ENCODE measurements at regions not wholly inside any gene's neighbourhood (a gene's known extent, or its start where the extent isn't known, plus 50 kb on each side); places are given as distances from the start of the nearest gene placed in this dataset.

DNA sequence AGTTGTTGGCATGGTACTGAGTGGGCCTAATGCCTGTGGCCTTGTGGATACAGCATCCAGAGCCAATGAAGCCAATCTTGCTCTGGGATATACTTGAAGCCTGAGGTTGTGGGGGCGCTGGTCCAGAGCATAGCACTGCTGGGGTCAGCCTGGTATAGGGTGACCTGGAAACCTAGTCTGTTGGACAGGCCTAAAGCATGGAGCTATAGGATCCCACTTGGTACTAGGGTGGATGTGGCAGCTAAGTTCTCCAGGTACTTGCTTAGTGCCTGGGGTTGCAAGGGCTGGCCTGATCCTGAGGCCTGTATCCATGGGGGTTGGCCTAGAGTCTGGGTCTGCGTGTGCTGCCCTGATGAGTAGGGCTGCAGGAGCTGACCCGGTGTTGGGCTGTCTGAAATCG lies 1168.2 kb upstream of the C9orf72 start:
- ChIA-PET POLR2A (no interaction called here), CTCF (no interaction called here), SMC1A (ENCODE audit: uncharacterized antibody, unreplicated experiment) (no interaction called here), RAD21 (ENCODE audit: unreplicated experiment) (no interaction called here)
- no TSS peak for BruUV-seq (replicated peaks)
- no peaks in the 10 kb centered on the region for H3K36me3 ChIP-seq (ENCODE audit: control insufficient read depth in 2 of 2, insufficient read depth in 2 of 2, low read length in 1 of 2)
- H3K27ac ChIP-seq (ENCODE audit: control insufficient read depth, insufficient read depth) = no peak overlapping the region
- no peaks in the 10 kb centered on the region for H3K79me2 ChIP-seq (ENCODE audit: control insufficient read depth, insufficient read depth, low read length)
- in situ Hi-C loops (cut with MboI) (no loop called here), intact Hi-C loops (cut with micrococcal nuclease; ENCODE audit: unreplicated experiment) (no loop called here)
- no peak for TF ChIP-seq CHD1 (IDR thresholded peaks at IDR 0.05; ENCODE audit: low read depth, low read length)
- no peak for TF ChIP-seq TCF7 (IDR thresholded peaks at IDR 0.05; ENCODE audit: borderline replicate concordance)
- TF ChIP-seq POLR2AphosphoS5 (IDR thresholded peaks at IDR 0.05; ENCODE audit: low read length) = no peak
- no peak for TF ChIP-seq ATF7 (IDR thresholded peaks at IDR 0.05; ENCODE audit: low read depth)
- TF ChIP-seq ASH2L (IDR thresholded peaks at IDR 0.05; ENCODE audit: borderline replicate concordance, low read depth) = no peak
- no peak for TF ChIP-seq FOXK2 (IDR thresholded peaks at IDR 0.05)
- TF ChIP-seq NFXL1 (IDR thresholded peaks at IDR 0.05; ENCODE audit: borderline replicate concordance) = no peak
- ATAC-seq = no peak
- no peak for DNase-seq (ENCODE audit: low read depth, low spot score)
- no peaks in the 10 kb centered on the region for H4K20me1 ChIP-seq (ENCODE audit: control insufficient read depth, insufficient read depth)
- no peaks in the 10 kb centered on the region for H3K4me1 ChIP-seq (ENCODE audit: control insufficient read depth, insufficient read depth, low read length)
- H2AFZ ChIP-seq (ENCODE audit: control insufficient read depth, low read depth, low read length) = no peak overlapping the region
- no peaks in the 10 kb centered on the region for H3K9me3 ChIP-seq (replicated peaks; ENCODE audit: control insufficient read depth, insufficient read depth, low read length)
- no peak overlapping the region for H3K4me2 ChIP-seq (ENCODE audit: control insufficient read depth, insufficient read depth)
- FAIRE-seq = no peak
- no peak overlapping the region for H3K4me3 ChIP-seq
- H3K9ac ChIP-seq (ENCODE audit: control insufficient read depth, insufficient read depth, low read length) = no peak overlapping the region
- H3K27me3 ChIP-seq (replicated peaks in 1 of 2; ENCODE audit: control insufficient read depth in 2 of 2, insufficient read depth in 2 of 2, low read length in 1 of 2) = no peaks in the 10 kb centered on the region
- 13% methylated on average over 4 of the region's 4 CpGs for WGBS (ENCODE audit: insufficient coverage, insufficient replicate concordance, low lambda C conversion rate, missing lambda C conversion rate)

DNA sequence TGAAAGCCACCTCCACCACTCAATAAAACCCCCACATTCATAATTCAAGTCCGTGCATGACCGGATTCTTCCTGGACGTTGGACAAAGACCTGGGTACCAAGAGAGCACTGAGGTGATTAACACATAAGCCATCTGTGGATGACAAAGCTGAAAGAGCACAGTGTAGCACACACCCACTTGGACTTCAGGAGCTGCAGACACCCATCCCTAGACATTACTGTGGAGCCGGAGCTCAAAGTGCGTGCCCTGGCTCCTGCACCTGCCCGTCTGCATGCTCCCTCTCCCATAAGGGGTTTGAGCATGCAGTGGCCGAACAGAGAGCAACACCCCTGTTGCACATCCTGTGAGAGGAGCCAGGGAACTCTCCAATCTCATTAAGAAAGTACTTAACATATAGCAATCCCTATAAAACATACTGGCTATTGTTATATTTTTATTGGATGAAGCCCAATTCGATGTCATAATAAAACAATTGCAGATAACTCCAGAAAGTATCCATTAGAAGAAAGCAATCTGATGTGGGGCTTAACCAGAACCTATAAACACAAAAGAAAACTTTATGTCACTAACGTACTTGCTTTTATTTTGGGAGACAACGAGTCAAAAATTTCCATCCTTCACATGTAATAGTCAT lies 1174.2 kb upstream of the C9orf72 start:
- ChIA-PET CTCF (no interaction called here), RAD21 (ENCODE audit: unreplicated experiment) (no interaction called here), SMC1A (ENCODE audit: uncharacterized antibody, unreplicated experiment) (no interaction called here), POLR2A (no interaction called here)
- no peak for DNase-seq (ENCODE audit: low read depth, low spot score)
- H3K4me3 ChIP-seq = no peak overlapping the region
- no peak overlapping the region for H2AFZ ChIP-seq (ENCODE audit: control insufficient read depth, low read depth, low read length)
- intact Hi-C loops (cut with micrococcal nuclease; ENCODE audit: unreplicated experiment) (no loop called here), in situ Hi-C loops (cut with MboI) (no loop called here)
- H3K9me3 ChIP-seq (replicated peaks; ENCODE audit: control insufficient read depth, insufficient read depth, low read length) = no peaks in the 10 kb centered on the region
- ATAC-seq = no peak
- H3K4me2 ChIP-seq (ENCODE audit: control insufficient read depth, insufficient read depth) = no peak overlapping the region
- no peaks in the 10 kb centered on the region for H3K4me1 ChIP-seq (ENCODE audit: control insufficient read depth, insufficient read depth, low read length)
- no peaks in the 10 kb centered on the region for H4K20me1 ChIP-seq (ENCODE audit: control insufficient read depth, insufficient read depth)
- no peaks in the 10 kb centered on the region for H3K36me3 ChIP-seq (ENCODE audit: control insufficient read depth in 2 of 2, insufficient read depth in 2 of 2, low read length in 1 of 2)
- H3K27me3 ChIP-seq (replicated peaks in 1 of 2; ENCODE audit: control insufficient read depth in 2 of 2, insufficient read depth in 2 of 2, low read length in 1 of 2) = no peaks in the 10 kb centered on the region
- no TSS peak for BruUV-seq (replicated peaks)
- H3K27ac ChIP-seq (ENCODE audit: control insufficient read depth, insufficient read depth) = no peak overlapping the region
- TF ChIP-seq, protein P1, sequence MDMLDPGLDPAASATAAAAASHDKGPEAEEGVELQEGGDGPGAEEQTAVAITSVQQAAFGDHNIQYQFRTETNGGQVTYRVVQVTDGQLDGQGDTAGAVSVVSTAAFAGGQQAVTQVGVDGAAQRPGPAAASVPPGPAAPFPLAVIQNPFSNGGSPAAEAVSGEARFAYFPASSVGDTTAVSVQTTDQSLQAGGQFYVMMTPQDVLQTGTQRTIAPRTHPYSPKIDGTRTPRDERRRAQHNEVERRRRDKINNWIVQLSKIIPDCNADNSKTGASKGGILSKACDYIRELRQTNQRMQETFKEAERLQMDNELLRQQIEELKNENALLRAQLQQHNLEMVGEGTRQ (IDR thresholded peaks at IDR 0.05; ENCODE audit: borderline replicate concordance, low read depth, low read length) = no peak
- TF ChIP-seq RBBP5 (conservative IDR thresholded peaks at IDR 0.05) (no peak), NR2C2 (IDR thresholded peaks at IDR 0.05; ENCODE audit: borderline replicate concordance, control insufficient read depth, insufficient read length, low read depth) (no peak), POU2F2 (IDR thresholded peaks at IDR 0.05; ENCODE audit: borderline replicate concordance, low read depth, low read length) (no peak)
- TF ChIP-seq, protein P2, sequence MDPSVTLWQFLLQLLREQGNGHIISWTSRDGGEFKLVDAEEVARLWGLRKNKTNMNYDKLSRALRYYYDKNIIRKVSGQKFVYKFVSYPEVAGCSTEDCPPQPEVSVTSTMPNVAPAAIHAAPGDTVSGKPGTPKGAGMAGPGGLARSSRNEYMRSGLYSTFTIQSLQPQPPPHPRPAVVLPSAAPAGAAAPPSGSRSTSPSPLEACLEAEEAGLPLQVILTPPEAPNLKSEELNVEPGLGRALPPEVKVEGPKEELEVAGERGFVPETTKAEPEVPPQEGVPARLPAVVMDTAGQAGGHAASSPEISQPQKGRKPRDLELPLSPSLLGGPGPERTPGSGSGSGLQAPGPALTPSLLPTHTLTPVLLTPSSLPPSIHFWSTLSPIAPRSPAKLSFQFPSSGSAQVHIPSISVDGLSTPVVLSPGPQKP (IDR thresholded peaks at IDR 0.05; ENCODE audit: low read depth, low read length) = no peak
- no peak overlapping the region for H3K9ac ChIP-seq (ENCODE audit: control insufficient read depth, insufficient read depth, low read length)
- no peak for FAIRE-seq
- no peaks in the 10 kb centered on the region for H3K79me2 ChIP-seq (ENCODE audit: control insufficient read depth, insufficient read depth, low read length)
- 2% methylated on average over 10 of the region's 10 CpGs for WGBS (ENCODE audit: insufficient coverage, insufficient replicate concordance, low lambda C conversion rate, missing lambda C conversion rate)
